ENCODE measurements at regions not wholly inside any gene's neighbourhood (a gene's known extent, or its start where the extent isn't known, plus 50 kb on each side); places are given as distances from the start of the nearest gene placed in this dataset.
A peak's percentile ranks its signal among the peaks of the same experiment; 100 is the strongest.

DNA sequence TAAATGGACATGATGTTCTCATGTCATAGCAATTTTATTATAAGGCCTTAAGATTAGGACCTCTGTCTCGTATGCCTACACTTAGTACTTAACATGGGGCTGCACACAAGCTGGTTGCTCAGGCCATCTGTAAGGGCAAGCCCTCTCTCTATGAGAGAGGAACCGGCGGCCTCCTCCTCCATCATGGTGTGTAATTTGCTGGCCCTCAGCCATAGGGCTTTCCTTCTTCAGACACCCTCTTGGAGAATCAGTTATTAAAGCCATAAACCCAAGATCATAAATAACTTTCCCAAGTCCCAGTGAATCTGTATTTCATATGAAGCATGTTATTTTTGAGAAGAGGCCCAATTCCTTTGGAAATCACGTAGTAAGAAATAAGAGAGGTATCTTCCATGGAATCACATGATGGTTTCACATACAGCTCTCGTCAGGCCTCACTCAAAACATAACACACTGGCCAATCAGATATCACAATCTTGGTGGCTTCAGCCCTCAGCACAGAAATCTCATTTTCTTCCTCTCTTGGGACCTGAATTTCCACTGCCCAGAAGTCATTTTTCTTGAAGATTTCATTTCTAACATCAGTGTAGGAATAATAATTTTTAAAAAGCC is 92.6 kb downstream of the RDH14 start:
- no peak for DNase-seq (ENCODE audit: low read depth, low spot score)

DNA sequence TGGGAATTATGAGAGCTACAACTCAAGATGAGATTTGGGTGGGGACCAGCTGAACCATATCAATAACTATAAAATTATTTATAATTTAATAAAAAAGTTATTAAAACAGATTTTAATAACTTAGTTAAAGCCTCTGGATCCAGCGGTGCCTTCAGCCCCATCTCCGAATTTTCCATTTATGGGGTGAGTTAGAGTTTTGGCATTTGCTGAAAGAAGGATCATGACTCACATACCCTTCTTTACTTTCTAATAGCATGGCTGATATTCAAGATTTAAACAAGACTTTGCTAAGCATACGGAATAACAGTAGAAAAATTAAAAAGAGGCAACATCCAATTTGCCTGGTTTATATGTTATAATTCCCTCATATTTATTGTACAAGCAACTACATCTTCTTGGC is 94.5 kb downstream of the RDH14 start:
- no peak for DNase-seq (ENCODE audit: low read depth, low spot score)

DNA sequence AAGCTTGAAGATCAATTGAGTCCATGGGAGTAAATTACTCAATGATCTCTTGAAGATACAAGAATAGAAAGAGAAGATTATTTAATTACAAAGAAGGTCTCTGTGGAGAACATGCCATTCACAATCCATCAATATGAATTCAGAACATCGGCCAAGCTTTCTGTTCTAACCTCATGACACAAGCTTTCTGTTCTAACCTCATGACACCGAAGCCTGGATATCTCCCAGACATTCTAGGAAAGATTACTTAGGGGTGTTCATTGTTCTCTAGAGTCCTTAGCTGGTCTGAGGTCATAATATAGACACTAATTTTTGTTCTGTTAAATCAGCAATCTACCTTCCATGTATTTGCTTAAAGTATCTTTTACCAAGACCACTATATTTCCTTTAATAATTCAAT is 95.5 kb downstream of the RDH14 start:
- DNase-seq (ENCODE audit: low read depth, low spot score), result no peak

DNA sequence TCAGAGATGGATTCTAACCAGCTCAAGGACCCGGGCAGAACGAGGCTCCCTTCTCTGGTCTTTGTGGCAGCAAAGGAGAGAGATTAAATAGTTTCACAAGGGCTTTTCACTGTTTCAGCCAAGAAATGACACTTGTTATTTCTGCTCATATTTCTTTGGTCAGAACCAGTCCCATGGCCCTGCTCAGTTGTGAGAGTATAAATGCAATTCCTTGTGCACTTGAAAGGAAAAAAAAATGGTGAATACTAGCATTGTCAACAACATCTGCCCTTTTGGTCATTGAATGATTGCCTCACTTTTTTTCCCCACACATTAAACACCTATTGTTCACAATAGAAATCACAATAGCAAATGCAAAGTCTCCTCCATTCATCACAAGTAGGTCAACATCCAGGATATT is 104.4 kb downstream of the RDH14 start:
- no peak for DNase-seq (ENCODE audit: low read depth, low spot score)

DNA sequence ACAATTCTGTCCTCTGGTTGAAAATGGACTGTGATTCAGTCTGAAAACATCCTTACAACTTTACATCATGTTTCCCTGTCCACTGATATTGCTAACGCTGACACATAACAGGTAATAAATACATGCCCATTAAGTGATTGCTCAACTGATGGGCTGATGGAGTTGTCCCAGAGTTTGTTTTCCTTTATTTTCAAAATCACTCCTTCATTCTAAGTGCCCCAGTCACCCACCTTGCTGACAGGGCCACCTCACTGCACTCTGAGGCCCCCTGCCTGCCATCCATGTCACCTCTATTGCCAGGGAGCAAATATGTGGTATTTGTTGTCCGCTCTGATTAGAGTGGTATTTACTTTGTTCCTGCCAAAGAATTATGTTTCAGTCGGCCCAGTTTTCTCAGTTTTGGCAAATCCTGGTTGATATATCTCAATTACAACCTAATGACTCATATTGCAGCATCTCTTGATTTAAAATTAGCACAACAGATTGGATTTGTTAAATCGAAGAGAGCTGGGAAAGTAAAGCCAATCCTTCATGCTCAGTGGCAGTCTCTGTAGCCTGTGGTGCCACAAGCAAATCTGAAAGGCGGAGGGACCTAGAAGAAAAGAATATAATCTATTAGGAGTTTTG is 105.1 kb downstream of the RDH14 start:
- peak; percentile 46 for DNase-seq (ENCODE audit: low read depth, low spot score)

DNA sequence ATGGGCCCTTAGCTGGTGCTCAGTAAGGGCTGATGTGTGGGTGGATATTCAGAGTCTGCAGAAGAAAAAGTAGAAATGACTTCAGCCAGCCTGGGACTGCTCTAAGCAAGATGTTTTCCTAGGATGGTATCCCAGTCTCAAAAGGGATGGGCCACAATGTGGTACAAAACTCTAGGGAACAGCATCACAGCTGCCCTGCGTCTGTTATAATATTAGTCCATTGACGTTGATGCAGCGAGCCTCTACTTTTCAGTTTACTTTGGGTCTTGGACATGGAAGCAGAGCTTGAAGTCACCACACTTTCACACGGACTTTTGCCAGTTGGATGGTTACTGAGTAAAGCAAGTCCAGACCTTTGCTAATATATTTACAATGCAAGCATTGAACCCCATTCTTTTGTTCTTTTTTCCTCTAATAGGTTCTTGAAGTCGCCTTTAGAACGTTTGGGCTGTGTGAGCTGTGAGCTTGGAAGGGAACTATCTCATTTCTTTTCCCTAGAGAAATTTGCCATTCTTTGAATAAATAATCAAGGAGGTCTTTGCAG is 105.7 kb downstream of the RDH14 start:
- no peak for DNase-seq (ENCODE audit: low read depth, low spot score)

DNA sequence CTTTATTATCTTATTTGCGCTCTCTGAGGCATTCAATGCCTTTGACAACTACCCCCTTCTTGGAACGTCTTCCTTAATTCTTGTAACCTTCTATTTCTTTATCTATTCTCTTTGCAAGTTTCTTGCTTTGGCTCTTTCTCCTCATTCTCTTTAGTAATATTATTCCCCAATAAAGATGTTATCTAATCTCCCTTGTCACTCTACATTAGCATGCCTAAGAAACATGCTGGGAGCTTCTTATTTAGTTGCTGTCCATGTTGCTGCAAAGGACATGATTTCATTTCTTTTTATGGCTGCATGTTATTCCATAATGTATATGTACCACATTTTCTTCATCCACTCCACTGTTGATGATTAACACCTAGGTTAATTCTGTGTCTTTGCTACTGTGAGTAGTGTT is 113.7 kb downstream of the RDH14 start:
- DNase-seq (ENCODE audit: low read depth, low spot score), result no peak

DNA sequence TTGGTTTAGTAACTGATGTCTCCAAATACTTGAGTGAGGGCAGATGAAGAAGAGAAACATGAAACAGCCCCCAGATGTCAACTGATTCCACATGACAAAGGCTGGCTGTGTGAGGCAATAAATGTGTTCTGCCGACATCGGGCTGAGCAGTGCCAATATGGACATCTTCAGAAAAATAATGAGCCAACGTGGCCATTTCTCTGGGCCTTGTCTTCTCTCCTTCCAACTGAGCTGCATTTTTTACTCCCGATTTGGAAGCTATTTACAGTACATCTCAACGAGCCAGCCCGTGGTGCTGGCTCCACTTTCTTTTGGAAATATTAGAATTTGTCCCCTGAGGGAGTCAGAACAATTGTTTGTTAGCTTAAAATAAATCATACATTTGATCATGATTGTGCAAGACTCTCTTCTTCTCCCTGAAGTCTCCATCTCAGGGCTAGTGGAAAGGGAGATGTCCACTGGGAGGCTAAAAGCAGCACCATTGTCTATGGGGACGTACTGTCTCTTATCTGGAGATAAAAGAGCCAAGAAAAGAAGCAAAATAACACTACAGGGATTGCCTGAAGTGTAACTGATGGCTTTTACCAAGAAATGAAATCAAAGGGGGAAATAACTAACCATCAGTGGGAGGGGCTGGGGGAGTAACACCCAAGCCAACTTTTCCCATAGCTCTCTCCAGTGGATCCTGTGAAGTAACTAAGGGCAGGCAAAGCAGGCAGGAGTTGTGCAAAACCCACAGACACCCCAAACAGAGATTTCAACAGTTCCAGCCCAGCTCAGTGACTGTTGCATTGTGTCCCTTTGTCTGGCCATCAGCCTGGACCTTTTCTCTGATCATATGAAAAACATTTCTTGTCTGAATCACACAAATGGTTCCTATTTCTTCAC is 114.8 kb downstream of the RDH14 start:
- DNase-seq (ENCODE audit: low read depth, low spot score), result no peak

DNA sequence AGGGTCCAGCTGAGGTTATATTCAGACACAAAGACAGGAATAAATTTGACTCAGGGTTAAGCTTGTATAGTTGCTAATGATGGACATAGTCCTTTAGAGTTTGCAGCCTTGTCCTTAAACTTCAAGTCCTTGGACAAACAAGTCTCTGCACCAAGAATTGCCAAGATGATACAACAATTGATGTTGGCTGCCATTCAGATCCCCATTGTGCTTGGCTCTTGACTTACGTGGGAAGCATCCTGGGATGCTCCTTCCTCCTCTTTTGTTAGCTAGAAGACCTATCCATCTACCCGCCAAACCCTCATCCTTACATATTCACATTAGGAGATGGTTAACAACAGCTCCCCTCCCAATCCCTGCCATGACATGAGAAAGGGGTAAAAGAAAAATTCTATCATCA is 115.6 kb downstream of the RDH14 start:
- no peak for DNase-seq (ENCODE audit: low read depth, low spot score)

DNA sequence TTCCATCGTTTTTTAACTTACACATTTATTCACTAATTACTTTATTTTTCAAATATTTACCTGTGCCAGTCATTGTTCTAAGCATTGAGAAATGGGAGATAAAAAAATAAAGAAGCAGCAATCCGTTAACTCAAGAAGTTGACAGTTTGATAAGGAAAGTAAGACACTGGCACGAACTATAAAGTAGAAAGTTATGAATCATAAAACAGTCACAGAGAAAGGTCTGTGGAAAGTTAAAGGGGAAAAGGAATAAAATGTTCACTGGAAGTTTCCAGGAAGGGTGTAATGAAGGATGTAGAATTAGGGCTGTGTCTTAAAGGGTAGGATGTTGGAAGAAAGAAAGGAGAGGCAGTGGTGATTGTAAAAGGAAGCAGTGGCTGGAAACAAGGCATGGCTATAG is 118.9 kb downstream of the RDH14 start:
- DNase-seq (ENCODE audit: low read depth, low spot score), result no peak

DNA sequence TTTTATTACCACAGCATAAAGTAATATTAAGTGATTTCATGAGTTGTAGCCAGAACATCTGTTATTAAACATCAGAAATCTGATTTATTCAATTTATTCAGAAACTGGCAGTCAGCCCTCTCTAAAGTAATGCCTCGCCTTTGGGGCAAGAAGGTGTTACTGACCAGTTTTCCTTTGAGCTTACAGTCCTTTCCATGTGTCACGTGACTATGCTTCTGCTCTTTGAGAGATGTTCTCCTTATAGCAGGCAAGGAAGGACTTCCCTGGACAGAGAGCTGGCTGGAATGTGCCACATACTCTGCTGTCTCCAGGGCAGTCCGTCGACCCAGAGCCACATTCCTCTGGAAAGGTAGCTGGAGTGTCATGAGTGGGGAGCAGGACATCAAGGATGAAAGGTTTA is 119.7 kb downstream of the RDH14 start:
- DNase-seq (ENCODE audit: low read depth, low spot score), result no peak

DNA sequence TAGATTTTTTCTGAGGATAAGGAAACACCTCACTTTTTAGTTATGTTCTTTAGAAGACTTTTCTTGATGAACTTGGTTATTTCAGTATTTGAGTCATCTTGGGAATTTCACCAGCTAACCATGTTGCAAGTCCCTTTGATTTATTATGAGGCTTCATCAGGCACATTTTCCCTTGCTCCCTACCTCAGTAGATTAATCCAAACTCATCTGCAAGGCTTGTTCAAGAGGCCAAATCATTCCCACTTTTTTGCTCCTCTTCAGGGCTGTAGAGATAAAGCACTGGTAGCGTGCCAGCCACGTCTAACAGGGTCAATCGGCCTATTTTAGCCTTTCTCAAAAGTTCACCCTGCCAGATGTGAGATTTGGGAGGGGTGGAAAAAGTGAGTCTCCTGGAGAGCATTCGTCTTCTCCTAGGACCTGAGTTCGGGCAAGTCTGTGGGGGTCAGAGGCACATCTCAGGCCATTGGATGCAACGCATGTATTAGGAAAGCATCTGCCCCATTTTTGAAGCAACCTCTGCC is 120.3 kb downstream of the RDH14 start:
- DNase-seq (ENCODE audit: low read depth, low spot score), result peak; percentile 18

DNA sequence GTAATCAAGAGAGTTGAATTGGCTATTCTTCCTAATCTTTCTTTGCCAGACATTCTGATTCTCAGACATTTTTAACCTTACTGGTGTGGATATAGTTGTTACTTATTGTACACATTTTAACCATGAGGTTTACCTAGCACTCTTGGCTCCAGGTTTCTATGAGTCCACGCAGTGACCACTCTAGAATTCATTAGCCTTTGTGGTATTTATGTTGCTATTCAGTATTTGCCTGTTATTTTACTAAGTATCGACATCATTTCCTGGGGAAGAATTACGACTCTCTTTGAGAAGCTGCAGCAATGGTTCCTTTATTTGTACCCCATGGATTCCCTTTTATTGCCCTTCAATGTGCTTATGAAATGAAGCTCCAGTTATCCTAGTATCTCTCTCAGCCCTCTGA is 120.7 kb downstream of the RDH14 start:
- peak; percentile 7 for DNase-seq (ENCODE audit: low read depth, low spot score)

DNA sequence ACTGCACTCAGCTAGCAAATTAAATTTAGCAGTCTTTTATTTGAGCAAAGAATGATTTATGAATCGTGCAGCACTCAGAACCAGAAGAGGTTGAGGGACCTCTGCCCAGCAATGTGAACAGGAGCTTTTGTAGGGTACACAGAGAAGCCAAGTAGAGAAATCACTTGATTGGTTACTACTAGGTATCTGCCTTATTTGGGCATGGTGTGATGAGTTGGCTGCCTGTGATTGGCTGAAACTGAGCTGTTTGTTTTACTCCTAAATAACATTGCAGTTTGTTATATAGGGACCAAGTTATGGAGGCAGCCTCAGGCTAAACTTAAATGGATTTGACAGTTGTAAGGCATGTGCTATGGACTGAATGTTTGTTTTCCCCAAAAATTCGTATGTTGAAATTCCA is 122.5 kb downstream of the RDH14 start:
- no peak for DNase-seq (ENCODE audit: low read depth, low spot score)

DNA sequence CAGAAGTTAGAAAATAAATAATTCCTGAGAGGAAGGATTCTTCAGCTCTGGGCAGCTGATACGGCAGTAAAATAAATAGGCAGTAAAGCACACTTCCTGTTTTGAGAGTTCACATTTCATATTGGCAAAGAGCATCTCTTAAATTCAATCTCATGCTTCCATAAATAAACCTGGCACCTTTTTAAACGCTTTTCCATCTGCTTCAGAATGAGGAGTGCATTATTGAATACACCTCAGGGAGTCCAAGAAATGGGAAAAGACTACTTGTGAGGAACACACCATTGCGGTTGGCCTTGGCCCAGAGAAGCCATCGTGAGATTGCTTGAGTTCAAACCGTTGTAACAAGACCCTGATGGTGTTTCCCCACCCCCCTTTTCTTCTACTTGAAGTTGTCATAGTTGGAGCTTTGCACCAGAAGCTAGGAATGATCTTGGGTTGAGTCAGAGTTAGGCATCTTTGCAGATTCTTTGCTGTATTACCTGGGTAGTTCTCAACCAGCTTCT is 123.9 kb downstream of the RDH14 start:
- peak; percentile 13 for DNase-seq (ENCODE audit: low read depth, low spot score)

DNA sequence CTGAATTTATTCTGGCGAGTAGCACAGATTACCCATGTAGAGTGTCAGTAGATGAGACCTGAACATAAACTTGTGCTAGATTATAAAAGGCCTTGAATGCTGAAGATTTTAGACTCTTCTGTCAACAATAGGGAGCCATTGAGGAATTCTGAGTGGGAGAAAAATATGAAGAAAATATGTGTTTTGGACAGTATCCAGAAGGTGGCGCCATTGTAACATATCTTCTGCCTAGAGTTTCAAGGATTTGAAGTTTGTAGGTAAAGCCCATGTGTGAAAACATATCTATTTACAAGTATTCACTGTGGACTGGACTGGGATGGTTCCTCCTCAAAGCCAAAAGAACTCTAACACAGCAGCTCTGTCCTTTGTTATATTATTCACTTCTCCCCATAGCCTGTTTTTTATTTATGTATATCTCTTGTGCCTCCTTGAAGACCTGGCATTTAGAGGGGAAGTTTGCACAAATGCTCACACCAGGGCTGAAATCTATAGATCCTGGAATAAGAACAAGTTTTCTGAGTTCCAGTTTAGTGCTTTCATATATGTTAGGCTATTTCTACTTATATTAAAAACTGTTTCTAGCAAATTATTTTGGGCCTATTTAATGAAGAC is 124.9 kb downstream of the RDH14 start:
- peak; percentile 73 for DNase-seq (ENCODE audit: low read depth, low spot score)

DNA sequence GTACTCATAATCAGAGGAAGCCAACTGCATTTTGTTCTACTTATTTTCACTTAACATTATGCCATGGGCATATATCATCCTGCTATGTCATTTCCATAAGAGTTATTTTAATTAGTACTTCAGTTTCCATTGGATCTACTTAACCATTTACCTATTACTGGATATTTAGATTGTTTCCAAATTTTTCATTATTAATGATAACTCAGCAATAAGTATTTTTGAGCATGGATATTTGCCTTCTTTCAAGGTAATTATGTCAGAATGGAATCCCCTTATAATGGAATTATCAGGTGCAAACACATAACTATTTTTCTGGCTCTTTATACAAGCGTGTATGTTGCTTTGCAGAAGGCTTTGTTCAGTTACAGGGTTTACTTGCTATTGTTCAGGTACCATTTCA is 126.6 kb downstream of the RDH14 start:
- no peak for DNase-seq (ENCODE audit: low read depth, low spot score)

DNA sequence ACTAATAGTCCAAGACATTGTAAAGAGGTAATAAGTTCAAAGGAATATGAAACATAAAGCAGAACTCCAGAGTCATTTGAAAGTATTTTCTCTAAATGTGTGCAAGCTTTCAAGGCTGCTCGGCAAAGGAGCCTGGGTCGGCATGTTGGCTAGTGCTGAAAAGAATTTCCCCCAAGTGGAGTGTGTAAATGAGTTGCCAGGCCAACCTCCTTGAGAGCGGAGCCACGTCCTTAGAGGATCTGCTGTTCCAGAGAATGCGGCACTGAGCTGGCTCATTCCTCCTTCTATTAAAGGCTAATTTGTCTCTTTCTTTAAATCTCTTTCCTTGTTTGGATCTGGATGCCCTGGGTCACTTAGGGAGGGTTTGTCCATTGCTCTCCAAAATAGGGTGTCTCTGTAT is 127.5 kb downstream of the RDH14 start:
- peak; percentile 70 for DNase-seq (ENCODE audit: low read depth, low spot score)

DNA sequence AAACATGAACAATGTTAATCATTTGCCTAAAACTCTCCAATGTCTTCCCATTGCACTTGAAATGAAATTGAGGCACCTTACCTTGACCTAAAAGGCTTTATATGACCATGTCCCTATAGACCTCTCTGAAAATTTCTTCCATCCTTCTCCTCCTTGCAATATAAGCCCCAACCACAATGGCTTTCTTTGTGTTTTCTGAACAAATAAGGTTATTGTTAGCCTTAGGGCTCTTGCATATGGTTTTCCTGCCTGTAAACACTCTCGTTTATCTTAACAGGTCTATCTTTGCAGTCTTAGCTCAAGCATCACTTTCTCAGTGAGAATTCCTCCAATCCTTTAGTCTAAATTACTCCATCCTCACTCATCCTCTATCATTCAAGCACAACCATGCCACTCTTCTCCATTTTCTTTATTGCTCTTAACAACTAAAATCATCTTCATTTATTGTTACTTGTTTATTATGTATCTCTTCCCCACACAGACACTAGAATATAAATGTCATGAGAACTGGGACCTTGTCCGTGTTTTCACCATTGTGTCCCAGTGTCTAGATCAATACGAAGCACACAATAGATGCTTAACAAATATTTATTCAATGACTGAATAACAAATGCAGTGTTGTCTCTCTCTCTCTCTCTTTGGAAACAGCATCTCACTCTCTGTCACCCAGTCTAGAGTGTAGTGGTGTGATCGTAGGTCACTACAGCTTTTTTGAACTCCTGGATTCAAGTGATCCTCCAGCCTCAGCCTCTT is 129.3 kb downstream of the RDH14 start:
- DNase-seq (ENCODE audit: low read depth, low spot score), result no peak

DNA sequence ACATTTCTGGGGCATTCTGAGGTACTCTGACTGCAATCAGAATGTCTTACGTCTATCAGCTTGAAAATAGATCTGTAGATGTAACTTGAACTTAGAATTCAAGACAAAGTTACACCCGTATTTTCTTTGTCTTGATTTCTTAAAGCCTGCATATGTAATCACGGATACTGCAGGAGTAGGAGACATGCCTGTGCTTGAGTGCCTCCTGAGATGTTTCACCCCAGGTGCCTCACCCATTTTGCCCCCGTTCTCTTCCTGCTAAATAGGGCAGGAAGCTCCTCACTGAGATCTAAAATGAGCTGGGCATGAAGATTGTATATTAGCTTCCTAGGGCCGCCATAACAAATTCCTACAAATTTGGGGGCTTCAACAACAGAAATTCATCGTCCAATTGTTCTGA is 131.9 kb downstream of the RDH14 start:
- DNase-seq (ENCODE audit: low read depth, low spot score), result no peak

DNA sequence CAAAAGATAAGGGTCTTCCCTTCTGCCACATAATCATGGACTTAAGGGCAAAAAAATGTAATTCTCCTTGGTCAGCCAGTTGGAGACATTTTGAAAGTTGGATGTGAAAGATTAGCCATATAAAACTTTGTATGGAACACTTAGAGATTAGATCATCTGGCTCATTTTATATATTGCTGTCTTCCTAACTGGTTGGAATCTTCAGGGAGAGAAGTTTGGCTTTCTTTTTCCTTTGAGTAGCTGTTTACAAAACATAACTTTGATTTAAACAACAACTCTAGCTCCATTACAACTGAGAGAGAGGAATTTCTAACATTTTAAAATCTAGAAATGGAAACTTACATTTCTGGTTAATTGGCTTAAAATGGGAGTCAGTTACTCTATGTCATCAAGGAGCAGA is 132.7 kb downstream of the RDH14 start:
- DNase-seq (ENCODE audit: low read depth, low spot score), result no peak

Measured in astrocyte of the hippocampus (primary cell).